ENCODE measurements at regions not wholly inside any gene's neighbourhood (a gene's known extent, or its start where the extent isn't known, plus 50 kb on each side); places are given as distances from the start of the nearest gene placed in this dataset.

GRCh38 chr10:107420196-107420595, 255.7 kb upstream of the SORCS1 start:
- DNase-seq (ENCODE audit: low read depth, low spot score): no peak
- no peaks in the 10 kb centered on the region for H3K36me3 ChIP-seq (ENCODE audit: control insufficient read depth, insufficient read depth, low read length)
- H3K27me3 ChIP-seq (ENCODE audit: control insufficient read depth, insufficient read depth, low read length): no peaks in the 10 kb centered on the region
- ChIA-PET POLR2A (no interaction called here), CTCF (no interaction called here)
- TF ChIP-seq POLR2AphosphoS5 (IDR thresholded peaks at IDR 0.05; ENCODE audit: low read depth, low read length): no peak
- TF ChIP-seq REST (IDR thresholded peaks at IDR 0.05; ENCODE audit: insufficient read depth in 1 of 2, low read depth in 2 of 2, low read length in 1 of 2): no peak
- no peak for TF ChIP-seq TCF7L2 (IDR thresholded peaks at IDR 0.05; ENCODE audit: low read depth, low read length)
- no peak for TF ChIP-seq SIN3A (IDR thresholded peaks at IDR 0.05; ENCODE audit: borderline replicate concordance, insufficient read depth, low read depth, low read length)
- no peak for TF ChIP-seq CTCF (IDR thresholded peaks at IDR 0.05)
- no peak overlapping the region for H3K27ac ChIP-seq (ENCODE audit: low read length)
- H3K4me3 ChIP-seq (ENCODE audit: low read depth in 2 of 2, low read length in 2 of 2): no peak overlapping the region
- no peaks in the 10 kb centered on the region for H3K9me3 ChIP-seq (ENCODE audit: control insufficient read depth, insufficient read depth, low read depth, low read length)
- no peaks in the 10 kb centered on the region for H3K4me1 ChIP-seq (ENCODE audit: control insufficient read depth, insufficient read depth, low read length)
- no TSS peak for BruUV-seq (replicated peaks)
- intact Hi-C loops (cut with micrococcal nuclease; ENCODE audit: unreplicated experiment): no loop called here
- in situ Hi-C loops (cut with HindIII; ENCODE audit: low pct_unique_long_range_greater_than_20kb, low sequenced_read_pairs): no loop called here
- ATAC-seq: no peak

GRCh38 chr10:107418085-107418806, 253.7 kb upstream of the SORCS1 start:
- in situ Hi-C loops (cut with HindIII; ENCODE audit: low pct_unique_long_range_greater_than_20kb, low sequenced_read_pairs): no loop called here
- no peaks in the 10 kb centered on the region for H3K9me3 ChIP-seq (ENCODE audit: control insufficient read depth, insufficient read depth, low read depth, low read length)
- no TSS peak for BruUV-seq (replicated peaks)
- no peaks in the 10 kb centered on the region for H3K36me3 ChIP-seq (ENCODE audit: control insufficient read depth, insufficient read depth, low read length)
- DNase-seq (ENCODE audit: low read depth, low spot score) (no peak), ATAC-seq (no peak)
- no peaks in the 10 kb centered on the region for H3K4me1 ChIP-seq (ENCODE audit: control insufficient read depth, insufficient read depth, low read length)
- no peak overlapping the region for H3K27ac ChIP-seq (ENCODE audit: low read length)
- H3K27me3 ChIP-seq (ENCODE audit: control insufficient read depth, insufficient read depth, low read length): no peaks in the 10 kb centered on the region
- CTCF ChIA-PET: no interaction called here
- POLR2A ChIA-PET: no interaction called here
- intact Hi-C loops (cut with micrococcal nuclease; ENCODE audit: unreplicated experiment): no loop called here
- no peak overlapping the region for H3K4me3 ChIP-seq (ENCODE audit: low read depth in 2 of 2, low read length in 2 of 2)
- no peak for TF ChIP-seq TCF7L2 (IDR thresholded peaks at IDR 0.05; ENCODE audit: low read depth, low read length)
- TF ChIP-seq REST (IDR thresholded peaks at IDR 0.05; ENCODE audit: insufficient read depth in 1 of 2, low read depth in 2 of 2, low read length in 1 of 2): no peak
- no peak for TF ChIP-seq SIN3A (IDR thresholded peaks at IDR 0.05; ENCODE audit: borderline replicate concordance, insufficient read depth, low read depth, low read length)
- no peak for TF ChIP-seq POLR2AphosphoS5 (IDR thresholded peaks at IDR 0.05; ENCODE audit: low read depth, low read length)
- no peak for TF ChIP-seq CTCF (IDR thresholded peaks at IDR 0.05)

Measured in Panc1 (cell line).